ENCODE measurements at regions not wholly inside any gene's neighbourhood (a gene's known extent, or its start where the extent isn't known, plus 50 kb on each side); places are given as distances from the start of the nearest gene placed in this dataset.

- TF ChIP-seq CTCF (IDR thresholded peaks at IDR 0.05) (no peak), POLR2A (IDR thresholded peaks at IDR 0.05) (no peak), POLR2AphosphoS5 (IDR thresholded peaks at IDR 0.05) (no peak)
Observed at GRCh38 chr4:156686120-156686519, 285.5 kb downstream of the PDGFC start.

Measured in prostate gland (tissue), 2 donors.